ENCODE measurements at regions not wholly inside any gene's neighbourhood (a gene's known extent, or its start where the extent isn't known, plus 50 kb on each side); places are given as distances from the start of the nearest gene placed in this dataset.

- H3K4me1 ChIP-seq (ENCODE audit: insufficient read depth): no peaks in the 10 kb centered on the region
- in situ Hi-C loops (cut with MboI): no loop called here
- no peak overlapping the region for H3K4me3 ChIP-seq
- no peaks in the 10 kb centered on the region for H3K79me2 ChIP-seq (ENCODE audit: insufficient read depth)
- no peaks in the 10 kb centered on the region for H3K9me2 ChIP-seq (ENCODE audit: insufficient read depth)
- H4K20me1 ChIP-seq (ENCODE audit: insufficient read depth): no peaks in the 10 kb centered on the region
- no peak overlapping the region for H2AFZ ChIP-seq
- 74 to 75% methylated on average over 5 of the region's 5 CpGs for WGBS, 2 experiments (ENCODE audit: low coverage in 1 of 2, low lambda C conversion rate in 2 of 2, missing lambda C conversion rate in 2 of 2)
- H3K9ac ChIP-seq: no peak overlapping the region
- no peak overlapping the region for H3K4me2 ChIP-seq (ENCODE audit: unreplicated experiment)
- TF ChIP-seq EZH2 (IDR thresholded peaks at IDR 0.05; ENCODE audit: insufficient read depth, poor library complexity, severe bottlenecking): no peak
- no peak for TF ChIP-seq EZH2phosphoT487 (IDR thresholded peaks at IDR 0.05; ENCODE audit: insufficient read depth, low read depth)
- no peaks in the 10 kb centered on the region for H3K9me3 ChIP-seq (ENCODE audit: low read depth)
- H3K36me3 ChIP-seq (ENCODE audit: low read depth): no peaks in the 10 kb centered on the region
- H3K27ac ChIP-seq: no peak overlapping the region
- no peaks in the 10 kb centered on the region; the same call in none of the 2 replicates for H3K27me3 ChIP-seq (replicated peaks; ENCODE audit: insufficient read depth)
- no peaks in the 10 kb centered on the region for H3F3A ChIP-seq (ENCODE audit: insufficient read depth)
- DNase-seq: no peak
Observed at GRCh38 chr18:57915865-57916582, 112.9 kb upstream of the ATP8B1 start.

GRCh38 chr18:57915248-57915647, 112.1 kb upstream of the ATP8B1 start:
- H3K9me2 ChIP-seq (ENCODE audit: insufficient read depth): no peaks in the 10 kb centered on the region
- in situ Hi-C loops (cut with MboI): no loop called here
- no peak overlapping the region for H2AFZ ChIP-seq
- no peaks in the 10 kb centered on the region for H4K20me1 ChIP-seq (ENCODE audit: insufficient read depth)
- no peaks in the 10 kb centered on the region for H3K79me2 ChIP-seq (ENCODE audit: insufficient read depth)
- H3K4me2 ChIP-seq (ENCODE audit: unreplicated experiment): no peak overlapping the region
- H3K27ac ChIP-seq: no peak overlapping the region
- no peaks in the 10 kb centered on the region; the same call in none of the 2 replicates for H3K27me3 ChIP-seq (replicated peaks; ENCODE audit: insufficient read depth)
- no peak overlapping the region for H3K4me3 ChIP-seq
- H3K9ac ChIP-seq: no peak overlapping the region
- no peaks in the 10 kb centered on the region for H3K9me3 ChIP-seq (ENCODE audit: low read depth)
- H3K36me3 ChIP-seq (ENCODE audit: low read depth): no peaks in the 10 kb centered on the region
- TF ChIP-seq EZH2 (IDR thresholded peaks at IDR 0.05; ENCODE audit: insufficient read depth, poor library complexity, severe bottlenecking): no peak
- TF ChIP-seq EZH2phosphoT487 (IDR thresholded peaks at IDR 0.05; ENCODE audit: insufficient read depth, low read depth): no peak
- H3K4me1 ChIP-seq (ENCODE audit: insufficient read depth): no peaks in the 10 kb centered on the region
- no peaks in the 10 kb centered on the region for H3F3A ChIP-seq (ENCODE audit: insufficient read depth)
- no peak for DNase-seq
- WGBS, 2 experiments (ENCODE audit: low coverage in 1 of 2, low lambda C conversion rate in 2 of 2, missing lambda C conversion rate in 2 of 2): 45 to 48% methylated on average over 2 of the region's 2 CpGs

- Histone ChIP-seq H3K27me3 (replicated peaks; ENCODE audit: insufficient read depth) (no peaks in the 10 kb centered on the region), H3K27ac (no peak overlapping the region), H3F3A (ENCODE audit: insufficient read depth) (no peaks in the 10 kb centered on the region), H3K4me2 (ENCODE audit: unreplicated experiment) (no peak overlapping the region), H3K9me2 (ENCODE audit: insufficient read depth) (no peaks in the 10 kb centered on the region), H2AFZ (no peak overlapping the region), H3K36me3 (ENCODE audit: low read depth) (no peaks in the 10 kb centered on the region), H4K20me1 (ENCODE audit: insufficient read depth) (no peaks in the 10 kb centered on the region), H3K4me1 (ENCODE audit: insufficient read depth) (no peaks in the 10 kb centered on the region; the same call in 1 of the 2 replicates), H3K79me2 (ENCODE audit: insufficient read depth) (no peaks in the 10 kb centered on the region), H3K9ac (no peak overlapping the region), H3K4me3 (no peak overlapping the region), H3K9me3 (ENCODE audit: low read depth) (no peaks in the 10 kb centered on the region)
- TF ChIP-seq EZH2 (IDR thresholded peaks at IDR 0.05; ENCODE audit: insufficient read depth, poor library complexity, severe bottlenecking) (no peak), EZH2phosphoT487 (IDR thresholded peaks at IDR 0.05; ENCODE audit: insufficient read depth, low read depth) (no peak)
- in situ Hi-C loops (cut with MboI): no loop called here
- WGBS, 2 experiments (ENCODE audit: low coverage in 1 of 2, low lambda C conversion rate in 2 of 2, missing lambda C conversion rate in 2 of 2): 67 to 69% methylated on average over 5 of the region's 5 CpGs
- no peak for DNase-seq
Observed at GRCh38 chr18:57913686-57914085, 110.6 kb upstream of the ATP8B1 start.

GRCh38 chr18:57910817-57911216, 107.7 kb upstream of the ATP8B1 start:
- Histone ChIP-seq H3K4me3 (no peak overlapping the region), H3K27me3 (replicated peaks; ENCODE audit: insufficient read depth) (no peaks in the 10 kb centered on the region), H3K4me2 (ENCODE audit: unreplicated experiment) (no peak overlapping the region), H4K20me1 (ENCODE audit: insufficient read depth) (no peaks in the 10 kb centered on the region), H3K9me3 (ENCODE audit: low read depth) (no peaks in the 10 kb centered on the region), H2AFZ (no peak overlapping the region), H3K79me2 (ENCODE audit: insufficient read depth) (no peaks in the 10 kb centered on the region), H3K27ac (no peak overlapping the region), H3K9me2 (ENCODE audit: insufficient read depth) (no peaks in the 10 kb centered on the region), H3K36me3 (ENCODE audit: low read depth) (no peaks in the 10 kb centered on the region), H3K9ac (no peak overlapping the region), H3K4me1 (ENCODE audit: insufficient read depth) (no peaks in the 10 kb centered on the region; the same call in 1 of the 2 replicates), H3F3A (ENCODE audit: insufficient read depth) (no peaks in the 10 kb centered on the region)
- TF ChIP-seq EZH2 (IDR thresholded peaks at IDR 0.05; ENCODE audit: insufficient read depth, poor library complexity, severe bottlenecking) (no peak), EZH2phosphoT487 (IDR thresholded peaks at IDR 0.05; ENCODE audit: insufficient read depth, low read depth) (no peak)
- DNase-seq: no peak
- WGBS, 2 experiments (ENCODE audit: low coverage in 1 of 2, low lambda C conversion rate in 2 of 2, missing lambda C conversion rate in 2 of 2): 79 to 80% methylated on average over 7 of the region's 7 CpGs
- in situ Hi-C loops (cut with MboI): no loop called here

Data from GM23248 (cell line).